Stomach (tissue), 4 donors: ENCODE measurements at regions not wholly inside any gene's neighbourhood (a gene's known extent, or its start where the extent isn't known, plus 50 kb on each side); places are given as distances from the start of the nearest gene placed in this dataset.

Source experiments
- POLR2A ChIP-seq, 4 donors: fragments of 450-650 bp; IDR thresholded peaks; one replicate each; pipeline ENCODE4 v1.6.1; 2016; ENCODE audit warnings: antibody characterized with exemption in 4 of 4, control low read depth in 2 of 4, mild to moderate bottlenecking in 1 of 4, moderate library complexity in 1 of 4
- POLR2AphosphoS5 ChIP-seq, 3 donors: sonication (generic); formaldehyde crosslinking; IDR thresholded peaks; one replicate each; pipeline ENCODE4 v1.6.1; 2016; ENCODE audit warnings: antibody characterized with exemption in 3 of 3
- TF ChIP-seq, protein P1 (sequence below), 7 experiments: fragments of 450-650 bp in 4 of 7; fragments of 200-600 bp in 3 of 7; sonication (generic) in 3 of 7; IDR thresholded peaks; one replicate each; pipeline ENCODE4 v1.5.1; 2016 to 2019; ENCODE audit warnings: antibody characterized with exemption in 7 of 7, control low read depth in 2 of 7, mild to moderate bottlenecking in 1 of 7

DNA sequence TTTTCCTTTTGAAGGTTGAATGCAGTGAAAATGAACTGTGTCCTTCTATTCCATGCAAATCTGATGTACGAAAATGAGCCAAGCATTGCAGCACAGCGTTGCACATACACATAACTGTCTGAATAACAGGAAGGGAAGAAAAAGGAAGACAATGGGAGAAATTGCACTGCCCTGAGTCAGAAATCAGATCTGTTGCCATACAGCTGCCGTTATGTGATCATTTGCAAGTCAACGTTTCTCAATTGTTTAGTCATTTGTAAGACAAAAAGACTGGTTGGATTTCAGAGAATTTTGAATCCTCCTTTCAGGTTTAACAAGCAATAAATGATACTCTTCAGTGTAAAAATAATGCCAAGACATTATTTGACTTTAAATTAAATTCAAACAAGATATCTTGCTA is 284.1 kb downstream of the DSEL start:
- TF ChIP-seq, protein P1, sequence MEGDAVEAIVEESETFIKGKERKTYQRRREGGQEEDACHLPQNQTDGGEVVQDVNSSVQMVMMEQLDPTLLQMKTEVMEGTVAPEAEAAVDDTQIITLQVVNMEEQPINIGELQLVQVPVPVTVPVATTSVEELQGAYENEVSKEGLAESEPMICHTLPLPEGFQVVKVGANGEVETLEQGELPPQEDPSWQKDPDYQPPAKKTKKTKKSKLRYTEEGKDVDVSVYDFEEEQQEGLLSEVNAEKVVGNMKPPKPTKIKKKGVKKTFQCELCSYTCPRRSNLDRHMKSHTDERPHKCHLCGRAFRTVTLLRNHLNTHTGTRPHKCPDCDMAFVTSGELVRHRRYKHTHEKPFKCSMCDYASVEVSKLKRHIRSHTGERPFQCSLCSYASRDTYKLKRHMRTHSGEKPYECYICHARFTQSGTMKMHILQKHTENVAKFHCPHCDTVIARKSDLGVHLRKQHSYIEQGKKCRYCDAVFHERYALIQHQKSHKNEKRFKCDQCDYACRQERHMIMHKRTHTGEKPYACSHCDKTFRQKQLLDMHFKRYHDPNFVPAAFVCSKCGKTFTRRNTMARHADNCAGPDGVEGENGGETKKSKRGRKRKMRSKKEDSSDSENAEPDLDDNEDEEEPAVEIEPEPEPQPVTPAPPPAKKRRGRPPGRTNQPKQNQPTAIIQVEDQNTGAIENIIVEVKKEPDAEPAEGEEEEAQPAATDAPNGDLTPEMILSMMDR (IDR thresholded peaks at IDR 0.05) = no peak
- TF ChIP-seq POLR2AphosphoS5 (IDR thresholded peaks at IDR 0.05) = no peak
- TF ChIP-seq POLR2A (IDR thresholded peaks at IDR 0.05) = no peak
